Upper lobe of right lung (tissue), 1 donor: ENCODE measurements at regions not wholly inside any gene's neighbourhood (a gene's known extent, or its start where the extent isn't known, plus 50 kb on each side); places are given as distances from the start of the nearest gene placed in this dataset.

Experiments used
- ATAC-seq: fragments of 200-7000 bp; cut with Tn5 transposase; one replicate; pipeline ENCODE4 v1.9.1; 2020; ENCODE audit warnings: mild to moderate bottlenecking, moderate library complexity
- DNase-seq: peaks from one replicate; pipeline ENCODE4 v3.0.0-alpha.2; 2020
- H3K27ac ChIP-seq: fragments of 200-600 bp; one replicate; pipeline ENCODE4 v1.8.0; 2022
- H3K27me3 ChIP-seq: fragments of 200-600 bp; one replicate; pipeline ENCODE4 v1.8.0; 2022; ENCODE audit warnings: mild to moderate bottlenecking
- H3K36me3 ChIP-seq: fragments of 200-600 bp; one replicate; pipeline ENCODE4 v1.8.0; 2022
- H3K4me1 ChIP-seq: fragments of 200-600 bp; one replicate; pipeline ENCODE4 v1.8.0; 2022
- H3K4me3 ChIP-seq: fragments of 200-600 bp; one replicate; pipeline ENCODE4 v1.8.0; 2022; ENCODE audit warnings: mild to moderate bottlenecking
- H3K9me3 ChIP-seq: fragments of 200-600 bp; one replicate; pipeline ENCODE4 v1.8.0; 2022
- CTCF ChIP-seq: fragments of 200-600 bp; IDR thresholded peaks from one replicate; pipeline ENCODE4 v1.8.0; 2022; ENCODE audit warnings: antibody characterized with exemption
- intact Hi-C: fragments of 100-400 bp; cut with DNase I; formaldehyde crosslinking; loops from one replicate; pipeline ENCODE4 v1.11.0; 2022
- donor health status: DM: no; HTN: yes; CAD: no; lungs with severe emphysema.

- H3K27me3 ChIP-seq = no peaks in the 10 kb centered on the region
- ATAC-seq (no peak), DNase-seq (no peak)
- no peaks in the 10 kb centered on the region for H3K4me1 ChIP-seq
- no peaks in the 10 kb centered on the region for H3K9me3 ChIP-seq
- H3K27ac ChIP-seq = no peak overlapping the region
- no peak overlapping the region for H3K4me3 ChIP-seq
- H3K36me3 ChIP-seq = no peaks in the 10 kb centered on the region
- intact Hi-C loops = no loop called here
- no peak for TF ChIP-seq CTCF
These were observed 329.2 kb upstream of the NFE2L3 start for GRCh38 chr7:25822823-25823222.

- Histone ChIP-seq H3K36me3 (no peaks in the 10 kb centered on the region), H3K9me3 (no peaks in the 10 kb centered on the region), H3K4me1 (no peaks in the 10 kb centered on the region), H3K4me3 (no peak overlapping the region), H3K27ac (no peak overlapping the region), H3K27me3 (no peaks in the 10 kb centered on the region)
- DNase-seq (no peak), ATAC-seq (no peak)
- TF ChIP-seq CTCF = no peak
- intact Hi-C loops = no loop called here
These were observed 328.4 kb upstream of the NFE2L3 start for GRCh38 chr7:25823571-25823970.

- intact Hi-C loops = no loop called here
- TF ChIP-seq CTCF = no peak
- H3K27me3 ChIP-seq = no peaks in the 10 kb centered on the region
These were observed 323.5 kb upstream of the NFE2L3 start for GRCh38 chr7:25828468-25828867.

GRCh38 chr7:25829663-25830062, 322.3 kb upstream of the NFE2L3 start:
- H3K9me3 ChIP-seq = no peaks in the 10 kb centered on the region
- intact Hi-C loops = no loop called here
- no peak overlapping the region for H3K27ac ChIP-seq
- H3K4me3 ChIP-seq = no peak overlapping the region
- DNase-seq = no peak
- ATAC-seq = no peak
- no peaks in the 10 kb centered on the region for H3K27me3 ChIP-seq
- no peaks in the 10 kb centered on the region for H3K4me1 ChIP-seq
- no peak for TF ChIP-seq CTCF
- H3K36me3 ChIP-seq = no peaks in the 10 kb centered on the region

More at GRCh38 chr7:25828468-25828867, 323.5 kb upstream of the NFE2L3 start:
- H3K27ac ChIP-seq = no peak overlapping the region
- no peaks in the 10 kb centered on the region for H3K9me3 ChIP-seq
- no peak for DNase-seq
- no peaks in the 10 kb centered on the region for H3K36me3 ChIP-seq
- H3K4me1 ChIP-seq = no peaks in the 10 kb centered on the region
- H3K4me3 ChIP-seq = no peak overlapping the region
- ATAC-seq = no peak

- no peak for ATAC-seq
- Histone ChIP-seq H3K27me3 (no peaks in the 10 kb centered on the region), H3K4me3 (no peak overlapping the region), H3K36me3 (no peaks in the 10 kb centered on the region), H3K9me3 (no peaks in the 10 kb centered on the region), H3K27ac (no peak overlapping the region), H3K4me1 (no peaks in the 10 kb centered on the region)
- no peak for DNase-seq
- TF ChIP-seq CTCF = no peak
- intact Hi-C loops = no loop called here
These were observed 321.8 kb upstream of the NFE2L3 start for GRCh38 chr7:25830215-25830614.

- ATAC-seq = no peak
- intact Hi-C loops = no loop called here
- Histone ChIP-seq H3K4me1 (no peaks in the 10 kb centered on the region), H3K36me3 (no peaks in the 10 kb centered on the region), H3K27ac (no peak overlapping the region), H3K9me3 (no peaks in the 10 kb centered on the region), H3K27me3 (no peaks in the 10 kb centered on the region), H3K4me3 (no peak overlapping the region)
- DNase-seq = no peak
- no peak for TF ChIP-seq CTCF
These were observed 320.8 kb upstream of the NFE2L3 start for GRCh38 chr7:25831062-25831691.
